ENCODE measurements at regions not wholly inside any gene's neighbourhood (a gene's known extent, or its start where the extent isn't known, plus 50 kb on each side); places are given as distances from the start of the nearest gene placed in this dataset.

GRCh38 chr21:39064325-39065012 is 118.8 kb downstream of the PSMG1 start:
- intact Hi-C loops (cut with DNase I): no loop called here
- no peak for ATAC-seq

GRCh38 chr21:39063517-39063916 is 119.7 kb downstream of the PSMG1 start:
- no peak for DNase-seq
- intact Hi-C loops (cut with DNase I): no loop called here
- ATAC-seq: no peak

More at GRCh38 chr21:39064325-39065012, 118.8 kb downstream of the PSMG1 start:
- DNase-seq: no peak

GRCh38 chr21:39062196-39062595 is 121.1 kb downstream of the PSMG1 start:
- intact Hi-C loops (cut with DNase I): no loop called here
- no peak for ATAC-seq
- no peak for DNase-seq

GRCh38 chr21:39061766-39062165 is 121.5 kb downstream of the PSMG1 start:
- no peak for ATAC-seq
- intact Hi-C loops (cut with DNase I): no loop called here
- no peak for DNase-seq

- DNase-seq: no peak
- ATAC-seq: no peak
- intact Hi-C loops (cut with DNase I): no loop called here
These were observed 122.7 kb downstream of the PSMG1 start for GRCh38 chr21:39060485-39061083.

GRCh38 chr21:39057121-39057520 is 126.1 kb downstream of the PSMG1 start:
- ATAC-seq: no peak
- intact Hi-C loops (cut with DNase I): no loop called here
- DNase-seq: no peak

GRCh38 chr21:39056636-39057035 is 126.6 kb downstream of the PSMG1 start:
- no peak for ATAC-seq
- no peak for DNase-seq

GRCh38 chr21:39055167-39055767 is 128.0 kb downstream of the PSMG1 start:
- ATAC-seq (peak in 1 of 2 donors; percentile 18), DNase-seq (no peak)
- intact Hi-C loops (cut with DNase I): no loop called here

More at GRCh38 chr21:39056636-39057035, 126.6 kb downstream of the PSMG1 start:
- intact Hi-C loops (cut with DNase I): no loop called here

GRCh38 chr21:39054066-39054465 is 129.2 kb downstream of the PSMG1 start:
- ATAC-seq: no peak

GRCh38 chr21:39053126-39053525 is 130.1 kb downstream of the PSMG1 start:
- no peak for ATAC-seq
- DNase-seq: no peak
- intact Hi-C loops (cut with DNase I): no loop called here

More at GRCh38 chr21:39054066-39054465, 129.2 kb downstream of the PSMG1 start:
- intact Hi-C loops (cut with DNase I): no loop called here
- no peak for DNase-seq

GRCh38 chr21:39052718-39053117 is 130.5 kb downstream of the PSMG1 start:
- intact Hi-C loops (cut with DNase I): no loop called here
- DNase-seq (no peak), ATAC-seq (no peak)

GRCh38 chr21:39051588-39051949 is 131.7 kb downstream of the PSMG1 start:
- intact Hi-C loops (cut with DNase I): no loop called here
- ATAC-seq: no peak
- no peak for DNase-seq

- ATAC-seq: peak; percentile 52 to 59
- intact Hi-C loops (cut with DNase I): no loop called here
- DNase-seq: no peak
These were observed 132.2 kb downstream of the PSMG1 start for GRCh38 chr21:39050841-39051587.

- no peak for DNase-seq
- intact Hi-C loops (cut with DNase I): no loop called here
- no peak for ATAC-seq
These were observed 134.7 kb downstream of the PSMG1 start for GRCh38 chr21:39048574-39048973.

- ATAC-seq: peak in 1 of 2 donors; percentile 81
- intact Hi-C loops (cut with DNase I): no loop called here
- peak; percentile 49 for DNase-seq
These were observed 135.2 kb downstream of the PSMG1 start for GRCh38 chr21:39048064-39048463.

- ATAC-seq (no peak), DNase-seq (no peak)
- intact Hi-C loops (cut with DNase I): no loop called here
These were observed 136.2 kb downstream of the PSMG1 start for GRCh38 chr21:39047046-39047445.

GRCh38 chr21:39046236-39046916 is 136.9 kb downstream of the PSMG1 start:
- intact Hi-C loops (cut with DNase I): no loop called here
- no peak for ATAC-seq
- no peak for DNase-seq

GRCh38 chr21:39041816-39042215 is 141.4 kb downstream of the PSMG1 start:
- ATAC-seq: peak; percentile 61 to 69
- intact Hi-C loops (cut with DNase I): no loop called here

GRCh38 chr21:39040494-39041110 is 142.6 kb downstream of the PSMG1 start:
- DNase-seq (no peak), ATAC-seq (peak; percentile 47 to 56)
- intact Hi-C loops (cut with DNase I): no loop called here

More at GRCh38 chr21:39041816-39042215, 141.4 kb downstream of the PSMG1 start:
- DNase-seq: no peak

Data from left cardiac atrium (tissue), 4 donors.